ENCODE measurements at regions not wholly inside any gene's neighbourhood (a gene's known extent, or its start where the extent isn't known, plus 50 kb on each side); places are given as distances from the start of the nearest gene placed in this dataset.

DNA sequence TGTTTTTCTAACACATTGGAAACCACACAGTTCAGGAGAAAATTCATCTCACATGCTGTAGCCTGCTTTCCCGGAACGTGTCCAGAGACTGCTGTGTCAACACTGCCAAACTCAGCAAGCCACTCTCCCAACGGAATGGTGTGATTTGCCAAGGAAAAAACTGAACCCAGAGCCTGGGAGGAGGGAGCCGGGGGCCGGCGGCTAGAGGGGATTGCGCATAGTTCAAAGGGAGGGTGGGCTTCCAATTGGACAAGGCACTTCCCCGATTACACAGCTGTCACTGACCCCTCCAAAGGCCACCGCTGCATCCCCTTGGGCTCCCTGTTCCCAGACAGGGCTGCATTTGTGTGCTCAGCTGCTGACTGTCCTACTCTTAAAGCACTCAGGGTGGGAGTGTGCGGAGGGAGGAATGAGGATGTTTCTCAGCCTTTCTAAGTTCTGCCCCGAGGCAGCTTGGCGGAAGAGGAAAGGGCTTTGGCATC, 256.2 kb downstream of the ZNF621 start:
- H3K9me3 ChIP-seq (ENCODE audit: control insufficient read depth, low read length, poor library complexity, severe bottlenecking) = no peaks in the 10 kb centered on the region
- Mint-ChIP-seq H3K27me3 (peaks cover 15% of the 10 kb centered on the region), H3K4me3 (no peak overlapping the region), H3K36me3 (ENCODE audit: low read depth) (peaks cover 2% of the 10 kb centered on the region), H3K27ac (no peak overlapping the region), H3K4me1 (peaks cover 2% of the 10 kb centered on the region)
- DNase-seq (no peak), ATAC-seq (no peak)

- DNase-seq (no peak), ATAC-seq (no peak)
- peaks cover 6% of the 10 kb centered on the region for H3K27me3 Mint-ChIP-seq
- H3K4me3 Mint-ChIP-seq = no peak overlapping the region
- H3K27ac Mint-ChIP-seq = no peak overlapping the region
- H3K36me3 Mint-ChIP-seq (ENCODE audit: low read depth) = no peaks in the 10 kb centered on the region
- no peaks in the 10 kb centered on the region for H3K4me1 Mint-ChIP-seq
- no peaks in the 10 kb centered on the region for H3K9me3 ChIP-seq (ENCODE audit: control insufficient read depth, low read length, poor library complexity, severe bottlenecking)
Observed at GRCh38 chr3:40782111-40782721, 257.5 kb downstream of the ZNF621 start.

- no peak for ATAC-seq
- peaks cover 4% of the 10 kb centered on the region for H3K27me3 Mint-ChIP-seq
- H3K36me3 Mint-ChIP-seq (ENCODE audit: low read depth) = no peaks in the 10 kb centered on the region
- no peaks in the 10 kb centered on the region for H3K9me3 ChIP-seq (ENCODE audit: control insufficient read depth, low read length, poor library complexity, severe bottlenecking)
- no peak overlapping the region for H3K4me3 Mint-ChIP-seq
- DNase-seq = no peak
- H3K4me1 Mint-ChIP-seq = peaks cover 2% of the 10 kb centered on the region
- no peak overlapping the region for H3K27ac Mint-ChIP-seq
Observed at GRCh38 chr3:40790746-40791145, 266.0 kb downstream of the ZNF621 start.

DNA sequence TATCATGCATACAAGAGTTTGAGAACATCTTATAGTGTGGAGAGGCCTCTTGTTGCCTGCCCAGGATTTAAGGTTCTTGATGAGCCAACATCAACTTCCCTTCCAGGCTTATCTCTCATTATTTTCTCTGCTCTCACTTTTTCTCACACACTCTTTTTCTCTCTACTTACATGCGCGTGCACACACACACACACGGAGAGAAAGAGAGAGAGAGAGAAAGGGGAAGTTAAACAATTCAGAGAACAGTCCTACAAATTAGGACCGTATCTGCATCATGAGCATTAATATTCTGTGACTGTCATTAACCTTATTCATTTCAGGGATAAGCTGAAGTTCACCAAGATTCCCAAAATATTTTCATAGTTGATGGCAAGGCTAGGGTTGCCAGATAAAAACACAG, 269.0 kb downstream of the ZNF621 start:
- DNase-seq (no peak), ATAC-seq (no peak)
- H3K4me1 Mint-ChIP-seq = peaks cover 2% of the 10 kb centered on the region
- peaks cover 9% of the 10 kb centered on the region for H3K27me3 Mint-ChIP-seq
- H3K9me3 ChIP-seq (ENCODE audit: control insufficient read depth, low read length, poor library complexity, severe bottlenecking) = no peaks in the 10 kb centered on the region
- H3K27ac Mint-ChIP-seq = no peak overlapping the region
- no peak overlapping the region for H3K4me3 Mint-ChIP-seq
- no peaks in the 10 kb centered on the region for H3K36me3 Mint-ChIP-seq (ENCODE audit: low read depth)

- Mint-ChIP-seq H3K27me3 (peaks cover 10% of the 10 kb centered on the region), H3K4me3 (no peak overlapping the region), H3K27ac (no peak overlapping the region), H3K4me1 (no peaks in the 10 kb centered on the region), H3K36me3 (ENCODE audit: low read depth) (no peaks in the 10 kb centered on the region)
- no peak for DNase-seq
- no peaks in the 10 kb centered on the region for H3K9me3 ChIP-seq (ENCODE audit: control insufficient read depth, low read length, poor library complexity, severe bottlenecking)
- ATAC-seq = no peak
Observed at GRCh38 chr3:40800343-40800742, 275.6 kb downstream of the ZNF621 start.

DNA sequence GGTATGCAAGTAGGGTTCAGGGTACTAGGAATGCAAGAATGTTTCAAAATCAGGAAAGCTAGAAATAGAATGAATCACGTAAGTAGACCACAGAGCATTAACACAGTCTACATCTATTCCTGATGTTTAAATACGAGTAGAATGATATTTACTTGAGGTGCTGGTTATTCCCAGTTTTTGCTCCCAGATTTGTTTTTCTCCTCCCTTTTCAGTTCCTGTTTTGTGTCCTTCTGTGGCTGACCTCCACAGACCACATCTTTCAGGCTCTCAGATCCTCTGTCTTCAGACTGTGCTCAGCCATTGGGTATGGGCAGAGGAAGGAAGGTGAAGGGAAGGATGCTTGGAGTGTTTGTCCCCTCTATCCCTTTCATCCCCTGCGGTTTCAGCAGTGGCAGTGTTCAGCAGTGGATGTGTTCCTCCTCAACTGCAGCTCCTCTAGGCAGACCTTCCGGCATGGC, 276.6 kb downstream of the ZNF621 start:
- no peaks in the 10 kb centered on the region for H3K36me3 Mint-ChIP-seq (ENCODE audit: low read depth)
- H3K4me3 Mint-ChIP-seq = no peak overlapping the region
- ATAC-seq (no peak), DNase-seq (no peak)
- H3K27ac Mint-ChIP-seq = no peak overlapping the region
- H3K9me3 ChIP-seq (ENCODE audit: control insufficient read depth, low read length, poor library complexity, severe bottlenecking) = no peaks in the 10 kb centered on the region
- H3K27me3 Mint-ChIP-seq = peaks cover 10% of the 10 kb centered on the region
- no peaks in the 10 kb centered on the region for H3K4me1 Mint-ChIP-seq

- H3K27ac Mint-ChIP-seq = no peak overlapping the region
- DNase-seq (no peak), ATAC-seq (no peak)
- no peaks in the 10 kb centered on the region for H3K4me1 Mint-ChIP-seq
- no peaks in the 10 kb centered on the region for H3K9me3 ChIP-seq (ENCODE audit: control insufficient read depth, low read length, poor library complexity, severe bottlenecking)
- no peak overlapping the region for H3K4me3 Mint-ChIP-seq
- H3K36me3 Mint-ChIP-seq (ENCODE audit: low read depth) = no peaks in the 10 kb centered on the region
- H3K27me3 Mint-ChIP-seq = peaks cover 6% of the 10 kb centered on the region
Observed at GRCh38 chr3:40803311-40803710, 278.6 kb downstream of the ZNF621 start.

- H3K4me3 Mint-ChIP-seq = no peak overlapping the region
- H3K36me3 Mint-ChIP-seq (ENCODE audit: low read depth) = no peaks in the 10 kb centered on the region
- H3K27me3 Mint-ChIP-seq = no peaks in the 10 kb centered on the region
- no peak overlapping the region for H3K27ac Mint-ChIP-seq
- no peaks in the 10 kb centered on the region for H3K9me3 ChIP-seq (ENCODE audit: control insufficient read depth, low read length, poor library complexity, severe bottlenecking)
- ATAC-seq = no peak
- no peaks in the 10 kb centered on the region for H3K4me1 Mint-ChIP-seq
- no peak for DNase-seq
Observed at GRCh38 chr3:40805456-40805855, 280.7 kb downstream of the ZNF621 start.

GRCh38 chr3:40810813-40811212, 286.1 kb downstream of the ZNF621 start:
- Mint-ChIP-seq H3K4me1 (no peaks in the 10 kb centered on the region), H3K27ac (no peak overlapping the region), H3K27me3 (peaks cover 6% of the 10 kb centered on the region), H3K4me3 (no peak overlapping the region), H3K36me3 (ENCODE audit: low read depth) (peaks cover 2% of the 10 kb centered on the region)
- DNase-seq (no peak), ATAC-seq (no peak)
- no peaks in the 10 kb centered on the region for H3K9me3 ChIP-seq (ENCODE audit: control insufficient read depth, low read length, poor library complexity, severe bottlenecking)

- no peaks in the 10 kb centered on the region for H3K9me3 ChIP-seq (ENCODE audit: control insufficient read depth, low read length, poor library complexity, severe bottlenecking)
- Mint-ChIP-seq H3K4me3 (no peak overlapping the region), H3K4me1 (no peaks in the 10 kb centered on the region), H3K27ac (no peak overlapping the region), H3K36me3 (ENCODE audit: low read depth) (peaks cover 5% of the 10 kb centered on the region), H3K27me3 (peaks cover 27% of the 10 kb centered on the region)
- no peak for ATAC-seq
- DNase-seq = no peak
Observed at GRCh38 chr3:40817017-40817416, 292.3 kb downstream of the ZNF621 start.

DNA sequence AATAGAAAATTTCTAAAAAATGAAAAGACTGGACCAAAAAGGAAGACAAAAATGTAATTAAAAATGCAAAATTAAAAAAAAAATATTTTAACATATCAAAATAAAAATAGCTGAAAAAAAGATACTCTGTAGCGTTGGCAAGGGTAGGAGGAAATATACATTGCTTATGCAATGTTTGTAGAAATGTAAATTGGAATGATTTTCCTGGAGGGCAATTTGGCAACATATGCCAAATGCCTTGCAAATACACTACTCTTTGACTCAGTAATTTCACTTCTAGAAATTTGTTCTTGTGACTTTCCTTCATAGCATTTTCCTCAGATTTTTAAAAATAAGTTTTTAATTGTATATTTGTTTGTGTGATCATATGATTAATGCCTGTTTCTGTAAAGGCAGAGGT, 296.6 kb downstream of the ZNF621 start:
- ATAC-seq = no peak
- H3K9me3 ChIP-seq (ENCODE audit: control insufficient read depth, low read length, poor library complexity, severe bottlenecking) = no peaks in the 10 kb centered on the region
- no peak overlapping the region for H3K27ac Mint-ChIP-seq
- no peak overlapping the region for H3K4me3 Mint-ChIP-seq
- no peaks in the 10 kb centered on the region for H3K4me1 Mint-ChIP-seq
- no peak for DNase-seq
- H3K36me3 Mint-ChIP-seq (ENCODE audit: low read depth) = peaks cover 3% of the 10 kb centered on the region
- H3K27me3 Mint-ChIP-seq = peaks cover 27% of the 10 kb centered on the region

DNA sequence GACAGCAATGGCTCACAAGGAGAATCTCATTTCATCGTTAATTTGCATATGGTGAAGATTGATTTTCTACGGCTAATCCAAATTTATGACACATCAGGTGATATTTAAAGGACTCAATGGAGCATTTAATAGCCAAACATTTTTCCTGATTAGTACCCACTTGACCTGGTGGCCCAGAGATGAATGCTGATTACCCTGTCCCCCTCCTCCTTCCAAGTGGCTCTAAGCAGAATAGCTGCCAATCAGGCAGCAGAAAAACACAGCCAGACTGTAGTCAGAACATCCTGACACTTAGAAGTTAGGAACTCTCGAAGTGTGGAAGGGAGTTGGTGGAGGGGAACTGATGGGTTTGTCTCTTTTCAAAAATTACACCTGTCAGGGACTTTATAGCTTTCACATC, 302.5 kb downstream of the ZNF621 start:
- H3K4me3 Mint-ChIP-seq = no peak overlapping the region
- ATAC-seq (no peak), DNase-seq (no peak)
- no peaks in the 10 kb centered on the region for H3K9me3 ChIP-seq (ENCODE audit: control insufficient read depth, low read length, poor library complexity, severe bottlenecking)
- H3K4me1 Mint-ChIP-seq = no peaks in the 10 kb centered on the region
- H3K36me3 Mint-ChIP-seq (ENCODE audit: low read depth) = no peaks in the 10 kb centered on the region
- peaks cover 28% of the 10 kb centered on the region for H3K27me3 Mint-ChIP-seq
- no peak overlapping the region for H3K27ac Mint-ChIP-seq

DNA sequence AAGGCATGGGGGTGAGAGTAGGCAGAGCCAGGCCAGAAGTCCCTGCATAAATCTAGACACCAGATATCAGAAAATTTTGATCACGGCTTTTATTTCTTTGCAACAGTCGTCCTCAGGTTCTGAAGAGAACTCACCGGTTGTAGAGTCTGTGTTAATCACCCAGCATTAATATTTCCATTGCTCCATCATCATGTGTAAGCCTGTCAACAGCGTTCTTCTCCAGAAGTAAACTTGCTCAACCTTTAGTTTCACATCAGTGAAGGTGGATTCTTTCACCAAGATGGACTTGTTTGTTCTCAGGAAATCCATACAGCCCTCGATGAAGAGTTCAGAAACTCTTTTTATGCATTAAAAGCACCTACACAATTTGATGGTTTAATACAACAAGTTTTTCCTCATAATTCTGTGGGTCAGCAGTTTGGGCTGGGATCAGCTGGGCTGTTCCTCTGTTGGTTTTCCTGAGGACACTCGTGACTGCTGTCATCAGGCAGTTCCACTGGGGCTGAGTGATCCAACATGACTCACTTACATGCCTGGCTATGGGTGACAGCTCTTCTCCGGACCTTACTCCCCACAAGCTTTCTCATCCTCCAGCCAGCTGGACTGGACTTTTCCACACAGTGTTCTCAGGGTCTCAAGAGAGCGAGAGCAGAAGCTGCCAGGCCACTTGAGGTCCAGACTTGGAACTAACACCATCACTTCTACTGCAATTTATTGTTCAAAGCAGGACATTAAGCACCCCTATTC, 303.4 kb downstream of the ZNF621 start:
- ATAC-seq (no peak), DNase-seq (no peak)
- Mint-ChIP-seq H3K36me3 (ENCODE audit: low read depth) (no peaks in the 10 kb centered on the region), H3K27me3 (peaks cover 23% of the 10 kb centered on the region), H3K4me1 (no peaks in the 10 kb centered on the region), H3K27ac (no peak overlapping the region), H3K4me3 (no peak overlapping the region)
- no peaks in the 10 kb centered on the region for H3K9me3 ChIP-seq (ENCODE audit: control insufficient read depth, low read length, poor library complexity, severe bottlenecking)

All from T-helper 17 cell (primary cell).